ENCODE measurements at regions not wholly inside any gene's neighbourhood (a gene's known extent, or its start where the extent isn't known, plus 50 kb on each side); places are given as distances from the start of the nearest gene placed in this dataset.
"Not testable (repeated sequence)": the region's sequence is repeated elsewhere in the genome, so short reads cannot be mapped to it uniquely, and the experiment has no call there.

- Histone ChIP-seq H3K9me3 (replicated peaks) (no peaks in the 10 kb centered on the region), H3K36me3 (no peaks in the 10 kb centered on the region), H3K4me1 (no peaks in the 10 kb centered on the region), H3K27ac (replicated peaks) (no peak overlapping the region), H3K27me3 (ENCODE audit: low read depth) (no peaks in the 10 kb centered on the region), H3K4me3 (no peak overlapping the region)
- DNase-seq: no peak
- intact Hi-C loops (cut with micrococcal nuclease): no loop called here
- TF ChIP-seq CTCF (IDR thresholded peaks at IDR 0.05; ENCODE audit: borderline replicate concordance): no peak
These were observed 575.4 kb upstream of the GOLIM4 start for GRCh38 chr3:168671091-168671490.

- H3K27ac ChIP-seq (replicated peaks); intact Hi-C loops (cut with micrococcal nuclease); H3K36me3 ChIP-seq: not testable (repeated sequence)
These were observed 565.3 kb upstream of the GOLIM4 start for GRCh38 chr3:168660879-168661657.

GRCh38 chr3:168659015-168659414, 563.3 kb upstream of the GOLIM4 start:
- Histone ChIP-seq H3K4me1 (no peaks in the 10 kb centered on the region), H3K27me3 (ENCODE audit: low read depth) (no peaks in the 10 kb centered on the region), H3K4me3 (no peak overlapping the region), H3K9me3 (replicated peaks) (peaks cover 24% of the 10 kb centered on the region), H3K36me3 (no peaks in the 10 kb centered on the region), H3K27ac (replicated peaks) (no peak overlapping the region)
- DNase-seq: no peak
- TF ChIP-seq CTCF (IDR thresholded peaks at IDR 0.05; ENCODE audit: borderline replicate concordance): no peak
- intact Hi-C loops (cut with micrococcal nuclease): no loop called here

More at GRCh38 chr3:168660879-168661657, 565.3 kb upstream of the GOLIM4 start:
- DNase-seq; H3K27me3 ChIP-seq (ENCODE audit: low read depth); H3K4me1 ChIP-seq; H3K4me3 ChIP-seq: not testable (repeated sequence)
- H3K9me3 ChIP-seq (replicated peaks): peaks cover 24% of the 10 kb centered on the region

GRCh38 chr3:168655611-168656010, 559.9 kb upstream of the GOLIM4 start:
- intact Hi-C loops (cut with micrococcal nuclease): no loop called here

GRCh38 chr3:168654700-168655099, 559.0 kb upstream of the GOLIM4 start:
- no peak for TF ChIP-seq CTCF (IDR thresholded peaks at IDR 0.05; ENCODE audit: borderline replicate concordance)
- Histone ChIP-seq H3K27ac (replicated peaks) (no peak overlapping the region), H3K27me3 (ENCODE audit: low read depth) (no peaks in the 10 kb centered on the region), H3K36me3 (no peaks in the 10 kb centered on the region), H3K4me3 (no peak overlapping the region), H3K9me3 (replicated peaks) (peaks cover 9% of the 10 kb centered on the region), H3K4me1 (no peaks in the 10 kb centered on the region)
- DNase-seq: no peak
- intact Hi-C loops (cut with micrococcal nuclease): no loop called here

More at GRCh38 chr3:168655611-168656010, 559.9 kb upstream of the GOLIM4 start:
- Histone ChIP-seq H3K27ac (replicated peaks) (no peak overlapping the region), H3K4me3 (no peak overlapping the region), H3K9me3 (replicated peaks) (peaks cover 9% of the 10 kb centered on the region), H3K4me1 (no peaks in the 10 kb centered on the region), H3K36me3 (no peaks in the 10 kb centered on the region), H3K27me3 (ENCODE audit: low read depth) (no peaks in the 10 kb centered on the region)
- DNase-seq: no peak
- TF ChIP-seq CTCF (IDR thresholded peaks at IDR 0.05; ENCODE audit: borderline replicate concordance): no peak

- intact Hi-C loops (cut with micrococcal nuclease): no loop called here
- H3K9me3 ChIP-seq (replicated peaks): peaks cover 9% of the 10 kb centered on the region
- H3K27me3 ChIP-seq (ENCODE audit: low read depth): no peaks in the 10 kb centered on the region
- no peak overlapping the region for H3K27ac ChIP-seq (replicated peaks)
- no peaks in the 10 kb centered on the region for H3K4me1 ChIP-seq
- DNase-seq: no peak
- TF ChIP-seq CTCF (IDR thresholded peaks at IDR 0.05; ENCODE audit: borderline replicate concordance): no peak
- no peak overlapping the region for H3K4me3 ChIP-seq
- H3K36me3 ChIP-seq: no peaks in the 10 kb centered on the region
These were observed 557.5 kb upstream of the GOLIM4 start for GRCh38 chr3:168653255-168653654.
